NB4 (cell line): ENCODE measurements at regions not wholly inside any gene's neighbourhood (a gene's known extent, or its start where the extent isn't known, plus 50 kb on each side); places are given as distances from the start of the nearest gene placed in this dataset.

ENCODE experiments used
- MYC ChIP-seq: IDR thresholded peaks from 2 replicates; pipeline ENCODE4 v1.6.1; 2011; ENCODE audit warnings: low read depth, low read length
- POLR2A ChIP-seq: IDR thresholded peaks from 2 replicates; pipeline ENCODE4 v1.6.1; 2011; ENCODE audit warnings: mild to moderate bottlenecking; ENCODE audit not compliant: insufficient read length; ENCODE audit errors: extremely low read depth
- TF ChIP-seq, protein P1 (sequence below): IDR thresholded peaks from one replicate; pipeline ENCODE4 v1.5.1; 2012; ENCODE audit warnings: low read depth, low read length
- TF ChIP-seq, protein P2 (sequence below): IDR thresholded peaks from 2 replicates; pipeline ENCODE4 v1.6.1; 2011; ENCODE audit warnings: low read depth, low read length

DNA sequence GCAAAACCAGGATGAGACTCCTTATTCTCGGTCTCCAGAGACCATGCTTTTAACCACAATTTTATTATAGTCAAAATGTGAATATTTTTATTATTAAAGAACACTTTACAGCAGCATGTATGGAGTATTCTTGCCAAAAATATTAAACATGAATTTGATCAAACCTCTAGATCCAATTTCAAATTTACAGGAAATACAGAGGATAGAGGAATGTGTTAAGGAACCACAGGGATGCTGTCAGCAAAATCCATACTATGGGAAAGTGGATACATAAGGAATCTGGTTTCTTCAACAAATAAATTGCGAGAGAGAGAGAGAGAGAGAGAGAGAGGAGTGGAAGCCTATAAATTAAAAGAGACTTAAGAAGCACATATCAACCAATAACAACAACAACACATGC is 348.2 kb upstream of the NUDT12 start:
- TF ChIP-seq POLR2A (no peak), MYC (no peak)
- TF ChIP-seq, protein P1, sequence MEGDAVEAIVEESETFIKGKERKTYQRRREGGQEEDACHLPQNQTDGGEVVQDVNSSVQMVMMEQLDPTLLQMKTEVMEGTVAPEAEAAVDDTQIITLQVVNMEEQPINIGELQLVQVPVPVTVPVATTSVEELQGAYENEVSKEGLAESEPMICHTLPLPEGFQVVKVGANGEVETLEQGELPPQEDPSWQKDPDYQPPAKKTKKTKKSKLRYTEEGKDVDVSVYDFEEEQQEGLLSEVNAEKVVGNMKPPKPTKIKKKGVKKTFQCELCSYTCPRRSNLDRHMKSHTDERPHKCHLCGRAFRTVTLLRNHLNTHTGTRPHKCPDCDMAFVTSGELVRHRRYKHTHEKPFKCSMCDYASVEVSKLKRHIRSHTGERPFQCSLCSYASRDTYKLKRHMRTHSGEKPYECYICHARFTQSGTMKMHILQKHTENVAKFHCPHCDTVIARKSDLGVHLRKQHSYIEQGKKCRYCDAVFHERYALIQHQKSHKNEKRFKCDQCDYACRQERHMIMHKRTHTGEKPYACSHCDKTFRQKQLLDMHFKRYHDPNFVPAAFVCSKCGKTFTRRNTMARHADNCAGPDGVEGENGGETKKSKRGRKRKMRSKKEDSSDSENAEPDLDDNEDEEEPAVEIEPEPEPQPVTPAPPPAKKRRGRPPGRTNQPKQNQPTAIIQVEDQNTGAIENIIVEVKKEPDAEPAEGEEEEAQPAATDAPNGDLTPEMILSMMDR = no peak
- TF ChIP-seq, protein P2, sequence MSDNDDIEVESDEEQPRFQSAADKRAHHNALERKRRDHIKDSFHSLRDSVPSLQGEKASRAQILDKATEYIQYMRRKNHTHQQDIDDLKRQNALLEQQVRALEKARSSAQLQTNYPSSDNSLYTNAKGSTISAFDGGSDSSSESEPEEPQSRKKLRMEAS = no peak
